CD14-positive monocyte (primary cell): ENCODE measurements at regions not wholly inside any gene's neighbourhood (a gene's known extent, or its start where the extent isn't known, plus 50 kb on each side); places are given as distances from the start of the nearest gene placed in this dataset.

ENCODE experiments used
- DNase-seq, 3 donors: peaks; one replicate each; pipeline ENCODE4 v3.0.0-alpha.2; 2011 to 2022
- H2AFZ ChIP-seq: 2 replicates; pipeline ENCODE4 v1.6.0; 2012; ENCODE audit warnings: mild to moderate bottlenecking, low read depth, low read length, inconsistent platforms; ENCODE audit not compliant: insufficient read depth, poor library complexity, severe bottlenecking
- H3K27ac ChIP-seq, 2 donors: 1 replicate in 1 of 2; 2 replicates in 1 of 2; pipeline ENCODE4 v1.5.1; 2012 to 2013; ENCODE audit warnings: low read length in 2 of 2, control low read depth in 1 of 2, inconsistent platforms in 1 of 2, low read depth in 1 of 2, mild to moderate bottlenecking in 1 of 2
- H3K27me3 ChIP-seq, 2 donors: one replicate each; pipeline versions ENCODE4 v1.6.0 to v1.6.1; 2011 to 2013; ENCODE audit warnings: low read length in 2 of 2; ENCODE audit not compliant: control insufficient read depth in 2 of 2, insufficient read depth in 2 of 2
- H3K36me3 ChIP-seq, 2 donors: replicated peaks in 1 of 2; 1 replicate in 1 of 2; 2 replicates in 1 of 2; pipeline versions ENCODE4 v1.5.1 to v1.6.1; 2012 to 2013; ENCODE audit warnings: low read length in 2 of 2, control low read depth in 1 of 2, inconsistent platforms in 1 of 2, mild to moderate bottlenecking in 1 of 2; ENCODE audit not compliant: insufficient read depth in 2 of 2, control insufficient read depth in 1 of 2
- H3K4me1 ChIP-seq, 2 donors: 1 replicate in 1 of 2; 2 replicates in 1 of 2; pipeline versions ENCODE4 v1.5.1 to v1.6.1; 2012 to 2013; ENCODE audit warnings: low read length in 2 of 2, control low read depth in 1 of 2, inconsistent platforms in 1 of 2, mild to moderate bottlenecking in 1 of 2, moderate library complexity in 1 of 2; ENCODE audit not compliant: insufficient read depth in 2 of 2, control insufficient read depth in 1 of 2
- H3K4me2 ChIP-seq: replicated peaks from 2 replicates; pipeline ENCODE3; 2012; ENCODE audit warnings: low read length, moderate library complexity, mild to moderate bottlenecking; ENCODE audit not compliant: poor library complexity, severe bottlenecking; ENCODE audit errors: extremely low read depth
- H3K4me3 ChIP-seq, 3 experiments: fragments of 200-600 bp in 1 of 3; sonication (generic) in 1 of 3; replicated peaks in 1 of 3; 1 replicate in 2 of 3; 2 replicates in 1 of 3; pipeline ENCODE4 v1.5.1; 2011 to 2013; ENCODE audit warnings: low read length in 3 of 3, mild to moderate bottlenecking in 3 of 3, control low read depth in 2 of 3, low read depth in 2 of 3, inconsistent platforms in 1 of 3, moderate library complexity in 1 of 3
- H3K79me2 ChIP-seq: 2 replicates; pipeline ENCODE4 v1.6.0; 2012; ENCODE audit warnings: mild to moderate bottlenecking, control low read depth, inconsistent platforms, low read length, moderate library complexity; ENCODE audit not compliant: insufficient read depth
- H3K9ac ChIP-seq: 2 replicates; pipeline ENCODE4 v1.6.0; 2017; ENCODE audit warnings: low read length, mild to moderate bottlenecking; ENCODE audit not compliant: insufficient read depth, poor library complexity, severe bottlenecking
- H3K9me3 ChIP-seq, 2 donors: replicated peaks in 1 of 2; 1 replicate in 1 of 2; 2 replicates in 1 of 2; pipeline versions ENCODE4 v1.5.1 to v1.6.1; 2012 to 2013; ENCODE audit warnings: low read length in 2 of 2, control low read depth in 1 of 2; ENCODE audit not compliant: control insufficient read depth in 1 of 2, insufficient read depth in 1 of 2
- H4K20me1 ChIP-seq: 2 replicates; pipeline ENCODE4 v1.6.0; 2012; ENCODE audit warnings: mild to moderate bottlenecking, low read length, control low read depth, moderate library complexity; ENCODE audit not compliant: insufficient read depth
- H3K27ac Mint-ChIP-seq, 7 donors: one replicate each; pipeline ENCODE4 v1.8.0; 2020; ENCODE audit warnings: mild to moderate bottlenecking in 7 of 7, mixed read lengths in 7 of 7, moderate library complexity in 6 of 7, inconsistent platforms in 2 of 7
- H3K27me3 Mint-ChIP-seq, 3 donors: one replicate each; pipeline ENCODE4 v1.8.0; 2021 to 2022; ENCODE audit warnings: low read depth in 3 of 3, mild to moderate bottlenecking in 3 of 3, mixed read lengths in 3 of 3, moderate library complexity in 3 of 3, inconsistent platforms in 1 of 3
- H3K36me3 Mint-ChIP-seq, 2 donors: one replicate each; pipeline ENCODE4 v1.8.0; 2020; ENCODE audit warnings: mixed read lengths in 2 of 2, inconsistent platforms in 1 of 2, mild to moderate bottlenecking in 1 of 2
- H3K4me1 Mint-ChIP-seq: one replicate; pipeline ENCODE4 v1.8.0; 2020; ENCODE audit warnings: mild to moderate bottlenecking, mixed read lengths
- H3K4me3 Mint-ChIP-seq, 2 donors: one replicate each; pipeline ENCODE4 v1.8.0; 2020; ENCODE audit warnings: mild to moderate bottlenecking in 2 of 2, mixed read lengths in 2 of 2, moderate library complexity in 1 of 2
- H3K9me3 Mint-ChIP-seq, 7 donors: one replicate each; pipeline ENCODE4 v1.8.0; 2020 to 2022; ENCODE audit warnings: mixed read lengths in 7 of 7, mild to moderate bottlenecking in 6 of 7, moderate library complexity in 6 of 7, inconsistent platforms in 2 of 7
- WGBS: methylation state at CpG from one replicate; pipeline ENCODE4 v1.1.5; 2013; ENCODE audit warnings: missing lambda C conversion rate; ENCODE audit not compliant: insufficient coverage; 5-methylcytosine and 5-hydroxymethylcytosine counted together
- intact Hi-C, 2 donors: fragments of 100-400 bp; cut with micrococcal nuclease; formaldehyde crosslinking; loops; one replicate each; pipeline versions ENCODE4 v1.15.0 to v1.15.1; 2023
- TF ChIP-seq, protein P1 (sequence below): fragments of 200-600 bp; IDR thresholded peaks from one replicate; pipeline ENCODE4 v1.8.0; 2022; ENCODE audit warnings: antibody characterized with exemption, mild to moderate bottlenecking

DNA sequence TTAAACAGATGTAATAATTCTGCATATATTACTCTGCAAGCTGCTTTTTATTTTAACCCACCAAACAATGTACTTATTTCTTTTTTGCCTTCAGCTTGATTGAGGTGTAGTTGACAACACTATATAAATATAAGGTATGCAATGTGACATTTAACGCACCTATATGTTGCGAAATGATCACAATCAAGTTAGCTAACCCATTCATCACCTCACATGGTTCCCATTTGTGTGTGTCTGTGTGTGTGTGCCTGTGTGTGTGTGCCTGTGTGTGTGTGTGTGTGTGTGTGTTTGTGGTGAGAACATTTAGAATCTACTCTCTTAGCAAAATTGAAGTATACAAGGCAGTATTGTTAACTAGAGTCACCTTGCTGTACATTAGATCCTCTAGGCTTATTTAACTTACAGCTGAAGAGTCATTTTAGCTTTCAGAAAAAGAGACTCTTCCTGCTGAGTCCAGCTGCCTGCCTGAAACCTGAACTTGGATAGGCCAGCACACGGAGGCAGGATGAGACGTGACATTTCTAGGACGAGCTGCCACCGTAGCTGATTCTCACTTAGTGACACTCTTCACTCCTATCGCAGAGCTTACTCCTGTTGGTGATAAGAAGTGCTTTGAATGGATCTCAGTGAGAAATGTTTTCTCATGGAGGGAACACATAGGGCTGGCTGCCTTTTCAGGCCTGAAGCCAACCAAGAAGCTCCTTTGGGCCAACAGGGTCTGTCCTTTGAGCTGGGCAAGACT, 126.5 kb upstream of the RIPOR2 start:
- TF ChIP-seq, protein P1, sequence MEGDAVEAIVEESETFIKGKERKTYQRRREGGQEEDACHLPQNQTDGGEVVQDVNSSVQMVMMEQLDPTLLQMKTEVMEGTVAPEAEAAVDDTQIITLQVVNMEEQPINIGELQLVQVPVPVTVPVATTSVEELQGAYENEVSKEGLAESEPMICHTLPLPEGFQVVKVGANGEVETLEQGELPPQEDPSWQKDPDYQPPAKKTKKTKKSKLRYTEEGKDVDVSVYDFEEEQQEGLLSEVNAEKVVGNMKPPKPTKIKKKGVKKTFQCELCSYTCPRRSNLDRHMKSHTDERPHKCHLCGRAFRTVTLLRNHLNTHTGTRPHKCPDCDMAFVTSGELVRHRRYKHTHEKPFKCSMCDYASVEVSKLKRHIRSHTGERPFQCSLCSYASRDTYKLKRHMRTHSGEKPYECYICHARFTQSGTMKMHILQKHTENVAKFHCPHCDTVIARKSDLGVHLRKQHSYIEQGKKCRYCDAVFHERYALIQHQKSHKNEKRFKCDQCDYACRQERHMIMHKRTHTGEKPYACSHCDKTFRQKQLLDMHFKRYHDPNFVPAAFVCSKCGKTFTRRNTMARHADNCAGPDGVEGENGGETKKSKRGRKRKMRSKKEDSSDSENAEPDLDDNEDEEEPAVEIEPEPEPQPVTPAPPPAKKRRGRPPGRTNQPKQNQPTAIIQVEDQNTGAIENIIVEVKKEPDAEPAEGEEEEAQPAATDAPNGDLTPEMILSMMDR = no peak
- Histone ChIP-seq H2AFZ (no peak overlapping the region), H3K36me3 (no peaks in the 10 kb centered on the region), H3K4me1 (peaks cover 11% of the 10 kb centered on the region in 2 donors), H3K9me3 (no peaks in the 10 kb centered on the region), H3K27ac (no peak overlapping the region), H3K9ac (no peak overlapping the region), H3K4me3 (no peak overlapping the region), H3K27me3 (no peaks in the 10 kb centered on the region), H4K20me1 (no peaks in the 10 kb centered on the region), H3K79me2 (no peaks in the 10 kb centered on the region), H3K4me2 (no peak overlapping the region)
- H3K4me1 Mint-ChIP-seq = peaks cover 34% of the 10 kb centered on the region
- peaks cover 0 to 3% (median 0%) of the 10 kb centered on the region in 7 donors for H3K9me3 Mint-ChIP-seq
- H3K36me3 Mint-ChIP-seq = no peaks in the 10 kb centered on the region
- no peak overlapping the region for H3K4me3 Mint-ChIP-seq
- DNase-seq = no peak
- 92% methylated on average over 2 of the region's 7 CpGs for WGBS
- H3K27ac Mint-ChIP-seq = no peak overlapping the region
- intact Hi-C loops = no loop called here
- peaks cover 0 to 2% (median 0%) of the 10 kb centered on the region in 3 donors for H3K27me3 Mint-ChIP-seq

DNA sequence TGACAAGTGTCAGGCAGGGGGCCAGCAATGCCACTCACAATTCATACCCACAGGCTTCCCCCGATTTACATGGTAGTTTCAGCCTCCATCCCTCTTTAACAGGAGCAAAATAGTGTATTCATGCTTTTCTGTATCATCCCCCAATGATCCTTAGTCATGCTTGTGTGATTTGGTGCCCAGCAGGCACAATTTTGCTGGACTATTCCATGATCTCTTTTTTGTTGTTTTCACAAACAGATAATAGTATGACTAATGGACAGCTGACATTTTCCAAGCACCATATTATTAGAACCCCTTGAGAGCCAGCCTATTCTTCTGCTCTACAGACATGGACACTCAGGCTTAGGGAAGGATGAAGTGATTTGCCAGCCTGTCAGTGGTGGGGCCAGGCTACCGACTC, 128.2 kb upstream of the RIPOR2 start:
- DNase-seq = no peak
- Histone ChIP-seq H3K9ac (no peak overlapping the region), H3K79me2 (no peaks in the 10 kb centered on the region), H3K4me3 (no peak overlapping the region), H3K36me3 (no peaks in the 10 kb centered on the region), H4K20me1 (no peaks in the 10 kb centered on the region), H3K4me2 (no peak overlapping the region), H3K4me1 (peaks cover 2 to 5% of the 10 kb centered on the region in 2 donors), H2AFZ (no peak overlapping the region), H3K9me3 (no peaks in the 10 kb centered on the region), H3K27me3 (no peaks in the 10 kb centered on the region), H3K27ac (no peak overlapping the region)
- H3K9me3 Mint-ChIP-seq = peaks cover 0 to 3% (median 0%) of the 10 kb centered on the region in 7 donors
- no peak overlapping the region for H3K4me3 Mint-ChIP-seq
- H3K36me3 Mint-ChIP-seq = no peaks in the 10 kb centered on the region
- TF ChIP-seq, protein P1 = no peak
- intact Hi-C loops = no loop called here
- H3K27ac Mint-ChIP-seq = peak overlapping the region in 2 of 7 donors; percentile 5 to 77
- WGBS = 100% methylated on average over 1 of the region's 2 CpGs
- peaks cover 26% of the 10 kb centered on the region for H3K4me1 Mint-ChIP-seq
- H3K27me3 Mint-ChIP-seq = peaks cover 0 to 2% (median 0%) of the 10 kb centered on the region in 3 donors
